ENCODE measurements at regions not wholly inside any gene's neighbourhood (a gene's known extent, or its start where the extent isn't known, plus 50 kb on each side); places are given as distances from the start of the nearest gene placed in this dataset.
"Not testable (repeated sequence)": the region's sequence is repeated elsewhere in the genome, so short reads cannot be mapped to it uniquely, and the experiment has no call there.

- no peak for DNase-seq
Observed at GRCh38 chr9:79080536-79080935, 491.2 kb upstream of the TLE4 start.

DNA sequence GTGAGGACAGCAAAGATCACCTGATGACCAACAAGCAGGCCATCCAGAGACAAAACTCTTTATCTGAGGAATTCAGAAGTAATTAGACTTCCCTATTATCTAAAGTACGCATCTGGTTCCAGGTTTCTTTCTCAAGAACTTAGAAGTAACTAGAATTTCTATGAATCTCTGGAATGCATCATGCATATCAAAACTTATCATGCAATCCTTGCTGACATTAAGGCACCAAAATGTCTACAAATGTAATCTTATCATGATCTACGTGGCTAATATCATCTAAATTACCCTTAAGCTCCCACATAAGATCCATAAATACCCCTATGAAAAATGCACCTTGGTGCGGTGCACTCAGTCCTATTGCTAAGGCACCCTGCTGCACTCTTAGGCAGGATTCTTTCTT is 488.1 kb upstream of the TLE4 start:
- DNase-seq = no peak

DNA sequence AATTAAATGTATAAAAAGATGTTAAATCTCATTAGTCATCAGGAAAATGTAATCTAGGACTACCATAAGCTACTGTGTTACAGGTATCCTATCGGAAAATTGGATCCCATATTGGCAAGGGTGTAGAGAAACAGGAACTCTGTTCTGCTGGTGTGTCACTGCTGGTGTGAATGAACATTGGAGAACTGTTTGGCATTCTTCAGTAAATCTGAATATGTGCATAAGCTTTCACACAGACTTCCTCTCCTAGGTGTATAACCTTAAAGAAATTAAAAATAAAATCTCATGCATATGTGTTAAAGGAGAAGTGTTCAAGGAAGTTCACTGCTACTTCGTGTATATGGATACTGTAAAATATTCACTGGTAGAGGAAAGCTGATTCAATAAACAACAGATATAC is 484.6 kb upstream of the TLE4 start:
- no peak for DNase-seq

DNA sequence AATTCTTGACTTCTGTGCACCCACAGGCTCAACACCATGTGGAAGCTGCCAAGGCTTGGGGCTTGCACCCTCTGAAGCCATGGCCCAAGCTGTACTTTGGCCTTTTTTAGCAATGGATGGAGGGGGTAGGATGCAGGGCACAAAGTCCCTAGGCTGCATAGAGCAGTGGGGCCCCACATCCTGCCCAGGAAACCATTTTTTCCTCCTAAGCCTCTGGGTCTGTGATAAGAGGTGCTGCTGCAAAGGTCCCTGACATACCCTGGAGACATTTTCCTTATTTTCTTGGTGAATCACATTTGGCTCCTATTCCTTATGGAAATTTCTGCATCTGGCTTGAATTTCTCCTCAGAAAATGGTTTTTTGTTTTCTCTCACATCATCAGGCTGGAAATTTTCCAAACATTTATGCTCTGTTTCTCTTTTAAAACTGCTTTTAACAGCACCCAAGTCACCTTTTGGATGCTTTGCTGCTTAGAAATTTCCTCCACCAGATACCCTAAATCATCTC is 482.7 kb upstream of the TLE4 start:
- no peak for DNase-seq

GRCh38 chr9:79089851-79090250 is 481.9 kb upstream of the TLE4 start:
- not testable (repeated sequence) for DNase-seq

GRCh38 chr9:79103257-79103656 is 468.5 kb upstream of the TLE4 start:
- not testable (repeated sequence) for DNase-seq

- no peak for DNase-seq
Observed at GRCh38 chr9:79104216-79104615, 467.5 kb upstream of the TLE4 start.

DNA sequence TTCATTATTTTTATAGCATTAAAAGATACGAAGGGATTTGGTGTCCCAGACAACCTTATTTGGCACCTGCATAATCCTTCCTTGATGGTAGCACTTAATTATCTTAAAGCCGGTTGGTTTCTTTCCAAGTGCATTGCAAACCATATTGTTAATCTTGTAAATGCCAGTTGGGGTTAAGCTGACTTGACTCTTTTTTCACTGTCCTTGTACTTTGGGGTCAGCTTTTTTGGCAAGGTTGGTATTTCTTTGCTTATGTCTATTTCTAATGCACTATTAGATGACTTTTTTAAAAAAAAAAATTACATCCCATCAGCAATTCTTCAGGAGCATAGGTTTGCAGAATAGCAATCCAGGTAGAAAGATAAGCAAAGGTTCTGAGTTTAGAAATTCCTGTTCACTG is 466.8 kb upstream of the TLE4 start:
- DNase-seq = no peak

DNA sequence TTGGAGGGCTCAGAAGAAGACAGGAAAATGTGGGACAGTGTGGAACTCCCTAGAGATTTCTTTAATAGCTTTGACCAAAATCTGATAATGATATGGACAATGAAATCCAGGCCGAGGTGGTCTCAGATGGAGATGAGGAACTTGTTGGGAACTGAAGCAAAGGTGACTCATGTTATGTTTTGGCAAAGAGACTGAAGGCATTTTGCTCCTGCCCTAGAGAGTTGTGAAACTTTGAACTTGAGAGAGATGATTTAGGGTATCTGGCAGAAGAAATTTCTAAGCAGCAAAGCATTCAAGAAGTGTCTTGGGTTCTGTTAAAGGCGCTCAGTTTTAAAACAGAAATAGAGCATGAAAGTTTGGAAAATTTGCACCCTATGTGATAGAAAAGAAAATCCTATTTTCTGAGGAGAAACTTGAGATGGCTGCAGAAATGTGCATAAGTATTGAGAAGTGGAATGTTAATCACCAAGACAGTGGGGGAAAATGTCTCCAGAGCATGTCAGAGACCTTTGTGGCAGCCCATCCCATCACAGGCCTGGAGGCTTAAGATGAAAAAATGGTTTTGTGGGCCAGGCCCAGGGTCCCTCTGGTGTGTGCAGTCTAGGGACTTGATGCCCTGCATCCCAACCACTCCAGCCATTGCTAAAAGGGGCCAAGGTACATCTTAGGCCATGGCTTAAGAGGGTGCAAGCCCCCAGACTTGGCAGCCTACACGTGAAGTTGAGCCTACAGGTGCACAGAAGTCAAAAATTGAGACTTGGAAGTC is 463.7 kb upstream of the TLE4 start:
- DNase-seq = no peak

- peak; percentile 40 for DNase-seq
Observed at GRCh38 chr9:79111653-79112052, 460.1 kb upstream of the TLE4 start.

GRCh38 chr9:79115176-79115575 is 456.6 kb upstream of the TLE4 start:
- DNase-seq = no peak

DNA sequence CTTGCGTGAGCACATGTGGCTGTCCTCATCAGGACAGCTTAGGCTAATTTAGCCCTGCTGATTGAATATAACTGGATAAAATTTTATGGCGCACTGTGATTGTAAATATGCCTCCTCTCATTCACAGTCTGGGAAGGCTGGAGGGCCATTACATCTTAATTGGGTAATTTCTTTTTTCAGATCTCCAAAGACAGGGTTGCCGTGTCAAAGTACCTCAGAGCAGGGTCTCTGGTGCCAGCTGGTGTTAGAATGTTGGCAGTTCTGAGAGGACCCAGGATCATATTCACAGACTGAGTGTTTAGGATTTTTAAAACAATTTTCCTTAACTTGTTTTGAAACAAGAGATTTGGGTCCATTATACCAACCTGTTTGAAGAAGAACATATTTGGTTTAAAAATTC is 455.7 kb upstream of the TLE4 start:
- DNase-seq = no peak

DNA sequence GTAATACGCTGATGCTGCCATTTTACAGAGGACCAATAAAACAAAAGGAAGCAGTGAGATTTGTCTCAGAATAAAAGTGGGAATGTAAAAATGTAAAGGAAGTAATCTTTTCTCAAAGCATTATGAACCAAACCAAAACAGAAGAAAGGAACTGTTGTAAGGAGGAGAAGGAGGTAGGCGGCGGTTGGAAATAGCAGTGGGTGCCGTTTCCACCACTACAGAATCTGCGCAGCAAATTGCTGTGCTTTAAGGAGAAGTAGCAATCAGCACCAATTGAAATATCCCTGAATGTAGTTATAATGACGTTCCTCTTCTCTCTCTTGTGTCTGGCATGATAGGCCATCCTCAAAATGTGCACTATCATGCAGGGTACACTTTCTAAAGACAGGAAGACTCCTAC is 455.1 kb upstream of the TLE4 start:
- DNase-seq = no peak

DNA sequence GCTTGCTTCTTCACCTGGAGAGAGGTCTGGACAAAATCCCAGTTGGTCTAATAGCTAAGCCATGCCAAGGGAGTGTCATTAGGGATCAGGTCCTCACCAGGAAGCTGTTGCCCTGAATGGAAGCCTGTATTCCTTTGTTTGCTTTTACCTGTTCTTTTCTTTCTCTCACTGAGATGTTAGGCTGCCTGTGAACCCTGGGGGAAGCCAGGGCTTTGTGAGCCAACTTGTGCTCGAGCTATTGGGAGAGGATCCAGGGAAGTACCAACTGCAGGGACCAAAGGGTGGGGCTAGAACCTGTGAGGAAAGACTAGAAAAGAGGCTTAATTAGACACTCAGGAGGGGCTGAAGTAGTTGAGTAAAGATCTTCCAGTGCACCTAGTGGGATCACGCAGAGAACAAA is 451.2 kb upstream of the TLE4 start:
- DNase-seq = no peak

GRCh38 chr9:79120941-79121340 is 450.8 kb upstream of the TLE4 start:
- no peak for DNase-seq

DNA sequence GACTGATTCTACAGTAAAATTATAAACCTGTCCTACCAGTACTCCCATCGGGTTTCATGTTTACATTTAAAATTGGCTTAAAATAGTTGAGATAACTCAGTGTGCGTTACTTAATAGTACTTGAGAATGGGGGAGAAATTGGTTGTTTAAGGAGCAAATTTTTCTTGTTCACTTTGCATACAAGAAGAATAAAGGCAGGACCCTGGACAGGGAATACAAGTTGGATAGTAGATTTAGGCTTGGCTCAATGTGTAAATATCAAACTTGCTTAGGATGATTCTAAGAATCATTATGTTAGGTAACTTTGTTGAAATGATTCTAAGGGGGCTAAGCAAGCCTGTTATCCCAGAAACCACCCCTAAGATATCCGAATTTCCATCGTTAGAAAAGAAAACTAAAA is 448.4 kb upstream of the TLE4 start:
- no peak for DNase-seq

DNA sequence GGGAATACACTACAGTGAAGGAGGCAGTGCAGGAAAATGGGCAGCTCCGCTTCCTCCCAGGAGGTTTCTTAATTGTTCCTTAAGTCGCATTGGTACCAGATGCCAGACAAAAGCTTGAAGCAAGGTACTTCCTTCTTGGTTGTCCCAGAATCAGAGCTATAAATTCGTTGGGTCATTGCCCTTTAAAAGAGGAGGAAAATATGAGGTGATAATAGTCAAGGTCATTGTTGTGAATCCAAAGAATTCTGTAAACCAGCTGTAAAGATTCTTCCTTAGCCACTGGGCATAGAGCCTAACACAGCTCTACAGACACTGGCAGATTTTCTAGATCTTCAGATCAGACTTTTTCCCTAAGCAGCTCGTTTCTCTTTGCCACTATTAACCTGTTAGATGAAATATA is 444.1 kb upstream of the TLE4 start:
- no peak for DNase-seq

- DNase-seq = peak; percentile 72
Observed at GRCh38 chr9:79129865-79130480, 441.8 kb upstream of the TLE4 start.

DNA sequence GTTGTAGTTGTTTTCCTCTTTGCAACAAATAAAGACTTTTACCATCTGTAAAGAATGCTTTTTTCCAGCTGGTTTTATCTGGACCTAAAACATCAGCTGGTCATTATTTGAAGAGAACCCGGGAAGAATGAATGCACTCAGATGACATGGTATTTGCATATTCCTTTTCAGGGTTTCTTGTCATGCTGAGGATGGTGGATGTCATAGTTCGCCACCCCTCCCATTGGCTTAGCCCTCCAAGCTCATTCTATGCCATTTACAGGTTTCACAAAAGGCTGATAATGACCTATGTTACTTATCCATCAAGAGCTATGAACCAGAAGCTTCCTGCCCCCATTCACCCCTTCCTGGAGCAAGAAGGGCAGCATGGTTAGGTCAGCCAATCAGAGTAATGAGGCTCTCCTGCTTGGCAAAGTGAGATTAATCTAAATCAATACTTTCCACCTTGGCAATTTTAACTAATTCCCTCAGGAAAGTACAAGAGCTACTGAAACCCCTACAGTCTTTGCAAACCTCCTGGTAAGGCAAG is 440.5 kb upstream of the TLE4 start:
- DNase-seq = no peak

GRCh38 chr9:79131824-79132377 is 439.9 kb upstream of the TLE4 start:
- no peak for DNase-seq

DNA sequence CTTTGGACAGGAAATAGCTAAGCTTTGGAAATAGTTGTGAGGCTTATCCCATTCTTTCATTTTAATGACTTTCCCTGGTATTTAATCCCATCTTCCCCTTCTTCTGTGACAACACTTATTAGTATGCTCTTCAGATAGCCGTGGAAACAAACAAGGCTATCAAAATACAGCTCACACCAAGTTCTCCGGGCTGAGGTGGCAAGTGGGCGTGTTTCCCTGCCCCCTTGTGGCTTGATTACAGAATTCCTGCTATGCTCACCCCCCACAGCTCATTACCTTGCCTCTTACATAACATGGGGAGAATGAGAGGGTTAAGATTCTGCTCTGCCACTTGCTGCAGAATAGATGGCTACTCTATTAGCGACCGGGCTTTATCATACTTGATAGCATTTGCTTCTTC is 437.1 kb upstream of the TLE4 start:
- DNase-seq = no peak

DNA sequence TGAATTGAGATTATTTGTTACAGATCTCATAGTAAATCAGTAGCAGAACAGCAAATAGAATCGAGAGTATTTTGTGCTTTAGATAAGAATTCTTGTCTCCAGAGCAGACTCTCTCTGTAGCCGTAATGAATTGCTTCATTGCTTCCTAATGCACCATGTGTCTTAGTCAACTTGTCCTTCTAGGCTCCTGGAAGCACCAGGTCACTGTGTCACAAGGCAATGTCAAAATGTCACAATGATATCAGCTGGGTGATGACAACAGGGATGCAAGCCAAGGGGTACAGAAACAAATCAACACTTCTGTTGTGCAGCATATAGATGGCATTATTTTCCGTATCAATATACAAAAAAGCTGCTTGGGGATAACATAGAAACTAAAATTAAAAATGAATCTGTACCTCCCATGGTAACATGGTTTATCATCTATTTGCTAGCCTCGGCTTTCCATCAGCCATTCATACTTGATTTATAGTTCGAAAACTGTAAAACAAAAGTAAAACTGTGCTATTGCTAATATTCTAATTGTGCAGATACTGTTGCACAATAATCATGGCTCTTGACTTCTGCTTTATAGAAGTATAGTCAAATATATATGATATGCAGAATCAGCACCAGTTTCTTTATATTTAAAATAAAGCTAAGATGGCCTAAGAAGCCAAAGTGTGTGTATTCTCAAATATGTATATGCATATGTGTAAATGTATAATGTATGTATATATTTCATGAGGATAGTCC is 435.9 kb upstream of the TLE4 start:
- no peak for DNase-seq

Data from renal pelvis (tissue), 1 donor.